HG02610 (cell line): ENCODE measurements at regions not wholly inside any gene's neighbourhood (a gene's known extent, or its start where the extent isn't known, plus 50 kb on each side); places are given as distances from the start of the nearest gene placed in this dataset.
"Not testable (repeated sequence)": the region's sequence is repeated elsewhere in the genome, so short reads cannot be mapped to it uniquely, and the experiment has no call there.

ENCODE experiments used
- ATAC-seq: cut with Tn5 transposase; IDR thresholded peaks from one replicate; pipeline ENCODE4 v1.9.1; 2021; ENCODE audit warnings: mild to moderate bottlenecking, moderate library complexity; ENCODE audit not compliant: unreplicated experiment

DNA sequence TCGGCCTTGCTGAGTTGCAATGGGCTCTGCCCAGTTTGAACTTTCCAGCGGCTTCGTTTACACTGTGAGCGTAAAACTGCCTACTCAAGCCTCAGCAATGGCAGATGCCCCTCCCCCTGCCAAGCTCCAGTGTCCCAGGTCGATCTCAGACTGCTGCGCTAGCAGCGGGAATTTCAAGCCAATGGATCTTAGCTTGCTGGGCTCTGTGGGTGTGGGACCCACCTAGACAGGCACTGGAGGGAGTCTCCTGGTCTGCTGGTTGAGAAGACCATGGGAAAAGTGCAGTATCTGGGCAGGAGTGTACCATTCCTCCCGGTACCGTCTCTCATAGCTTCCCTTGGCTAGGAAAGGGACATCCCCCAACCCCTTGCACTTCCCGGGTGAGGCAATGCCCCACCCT lies 88.2 kb downstream of the KLHL28 start:
- no peak for ATAC-seq

- no peak for ATAC-seq
These were observed 95.0 kb downstream of the KLHL28 start for GRCh38 chr14:44866770-44867169.

DNA sequence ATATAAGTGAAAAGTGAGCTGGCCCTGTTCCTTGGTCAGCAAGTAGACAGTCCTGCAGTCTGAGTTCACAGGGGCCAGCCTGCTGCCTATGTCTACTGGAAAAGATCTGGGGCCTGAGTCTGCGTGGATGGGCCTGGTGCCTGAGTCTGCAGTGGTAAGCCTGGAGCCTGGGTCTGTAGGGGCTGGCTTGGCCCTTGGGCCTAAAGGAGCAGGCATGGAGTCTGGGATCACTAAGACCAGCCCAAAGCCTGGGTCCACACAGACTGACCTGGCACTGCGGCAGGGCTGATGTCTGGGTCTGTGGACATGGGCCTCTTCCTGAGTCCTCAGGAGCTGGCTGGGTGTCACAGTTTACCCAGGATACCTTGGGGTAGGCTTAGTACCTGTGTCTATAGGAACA lies 95.4 kb downstream of the KLHL28 start:
- no peak for ATAC-seq

DNA sequence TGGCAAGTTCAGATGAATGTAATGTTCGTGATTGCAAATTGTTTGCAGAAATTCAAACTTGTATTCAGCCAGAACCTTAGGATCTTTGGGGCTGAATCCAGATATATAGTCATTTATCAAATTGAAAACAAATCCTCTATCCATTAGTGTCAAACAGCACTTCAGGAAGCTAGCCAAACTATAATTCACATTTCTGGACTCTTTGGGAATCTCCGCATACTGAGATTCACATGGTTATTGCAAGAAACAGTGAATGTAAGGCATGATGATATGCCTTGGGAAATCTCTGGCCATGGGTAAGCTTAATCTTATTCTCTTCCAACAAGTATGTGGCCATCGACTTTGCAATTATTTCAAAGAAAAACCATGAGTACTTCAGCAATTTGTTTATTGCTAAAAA lies 98.5 kb downstream of the KLHL28 start:
- no peak for ATAC-seq

DNA sequence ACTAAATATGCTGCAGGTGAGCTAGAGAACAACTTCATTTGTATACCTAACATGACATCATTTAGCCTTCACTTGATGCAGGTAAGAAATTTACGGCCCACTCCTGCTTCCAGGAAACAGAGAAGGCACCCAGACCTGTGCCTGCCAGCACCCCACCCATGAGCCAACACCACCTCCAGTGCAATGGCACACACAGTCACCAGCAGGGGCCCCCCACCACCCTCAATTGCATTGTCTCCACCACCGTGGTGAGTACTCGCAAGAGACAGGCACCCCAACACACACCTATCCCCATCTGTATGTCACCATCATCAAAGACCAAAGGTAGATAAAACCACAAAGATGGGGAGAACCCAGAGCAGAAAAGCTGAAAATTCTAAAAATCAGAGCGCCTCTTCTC lies 107.6 kb downstream of the KLHL28 start:
- ATAC-seq = no peak

DNA sequence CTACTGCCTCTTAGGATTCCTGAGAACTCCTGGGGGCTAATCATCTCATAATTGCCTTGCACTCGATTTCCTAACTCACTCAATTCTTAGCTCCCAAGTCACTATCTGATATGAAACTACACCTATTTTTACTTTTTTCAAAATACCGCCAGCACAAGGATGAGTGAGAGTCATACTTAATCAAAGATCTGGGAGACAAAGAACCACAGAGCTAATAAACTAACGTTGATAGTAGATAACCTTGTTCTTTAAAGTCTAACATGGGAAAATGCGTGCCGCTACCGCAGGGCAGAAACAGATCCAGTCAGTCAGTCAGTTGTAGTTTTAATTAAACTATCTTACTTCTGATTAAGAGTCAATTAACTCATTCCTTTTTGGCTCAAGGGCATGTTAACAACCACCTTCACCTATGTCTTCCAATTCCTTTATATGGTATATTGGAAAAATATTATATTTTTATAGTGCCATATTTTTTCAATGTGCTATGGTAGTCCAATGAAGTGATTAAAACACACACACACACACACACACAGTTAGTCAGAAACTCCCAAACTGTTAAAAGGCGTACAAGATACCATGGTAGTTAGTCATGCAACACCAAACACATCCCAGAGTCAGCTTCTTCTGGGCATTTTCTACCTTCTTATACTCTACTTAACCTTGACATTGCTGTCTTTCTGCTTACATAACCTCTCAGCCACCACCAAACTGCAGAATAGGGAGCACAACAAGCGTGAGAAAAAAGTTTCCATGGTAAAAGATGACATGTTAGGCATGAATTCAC lies 114.0 kb downstream of the KLHL28 start:
- no peak for ATAC-seq

DNA sequence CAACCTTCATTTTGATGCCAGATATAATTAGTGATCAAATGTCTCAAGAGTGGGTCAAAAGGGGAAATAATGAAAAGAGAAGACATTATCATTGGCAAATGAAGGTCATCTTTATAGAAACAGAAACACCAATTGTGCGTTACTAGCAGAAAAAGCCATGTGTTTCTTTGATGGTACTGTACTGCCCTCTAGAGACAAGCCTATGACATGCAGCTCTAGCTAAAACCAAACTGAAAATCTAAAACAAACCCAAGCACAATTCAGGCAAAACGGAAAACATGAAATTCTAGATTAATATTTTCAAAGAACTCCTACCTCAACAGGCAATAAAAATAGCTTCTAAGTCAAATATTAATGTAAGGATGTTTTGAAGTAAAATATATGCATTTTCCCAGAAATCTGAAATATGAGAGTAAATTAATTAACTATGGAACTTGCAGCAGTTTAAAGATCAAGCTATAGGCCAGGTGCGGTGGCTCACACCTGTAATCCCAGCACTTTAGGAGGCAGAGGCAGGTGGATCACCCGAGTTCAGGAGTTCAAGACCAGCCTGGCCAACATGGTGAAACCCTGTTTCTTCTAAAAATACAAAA lies 115.4 kb downstream of the KLHL28 start:
- peak; percentile 62 for ATAC-seq

- ATAC-seq = not testable (repeated sequence)
These were observed 125.8 kb downstream of the KLHL28 start for GRCh38 chr14:44835928-44836327.

- ATAC-seq = no peak
These were observed 128.2 kb downstream of the KLHL28 start for GRCh38 chr14:44833376-44834060.

DNA sequence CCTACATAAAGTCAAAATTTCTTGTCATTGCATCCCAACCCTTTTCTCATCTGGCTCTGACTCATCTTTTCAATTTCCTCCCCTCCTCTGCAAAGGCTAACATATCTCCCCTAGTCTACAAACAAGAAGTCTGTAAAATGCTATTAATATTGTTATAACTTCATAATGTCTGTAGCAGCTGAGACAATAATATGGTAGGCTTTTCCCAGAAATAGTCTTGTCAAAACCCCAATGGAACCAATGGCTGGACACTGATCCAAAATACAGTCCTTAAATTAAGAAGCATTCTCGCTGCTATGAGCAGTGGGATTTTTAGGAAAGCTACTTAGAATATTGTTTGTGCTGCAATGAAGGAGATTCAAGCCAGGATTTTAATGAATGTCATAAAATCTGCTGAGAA lies 131.4 kb downstream of the KLHL28 start:
- ATAC-seq = no peak

DNA sequence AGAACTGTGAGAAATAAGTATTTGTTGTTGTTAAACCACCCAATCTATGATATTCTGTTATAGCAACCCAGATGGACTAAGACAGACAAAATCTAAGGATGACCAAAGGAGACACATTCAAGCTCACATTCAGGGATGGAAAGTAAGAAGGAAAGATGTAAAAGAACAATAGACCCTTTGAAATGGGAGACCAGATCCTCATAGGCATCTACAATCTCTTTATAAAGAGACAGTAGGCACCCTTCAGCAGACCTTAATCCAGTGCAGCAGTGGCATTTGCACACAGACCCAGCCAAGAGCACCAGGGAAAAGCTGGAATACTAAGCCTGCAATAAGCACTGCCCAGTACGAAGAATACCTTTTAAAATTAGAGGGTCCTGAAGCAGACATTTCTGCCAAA lies 132.7 kb downstream of the KLHL28 start:
- ATAC-seq = no peak

DNA sequence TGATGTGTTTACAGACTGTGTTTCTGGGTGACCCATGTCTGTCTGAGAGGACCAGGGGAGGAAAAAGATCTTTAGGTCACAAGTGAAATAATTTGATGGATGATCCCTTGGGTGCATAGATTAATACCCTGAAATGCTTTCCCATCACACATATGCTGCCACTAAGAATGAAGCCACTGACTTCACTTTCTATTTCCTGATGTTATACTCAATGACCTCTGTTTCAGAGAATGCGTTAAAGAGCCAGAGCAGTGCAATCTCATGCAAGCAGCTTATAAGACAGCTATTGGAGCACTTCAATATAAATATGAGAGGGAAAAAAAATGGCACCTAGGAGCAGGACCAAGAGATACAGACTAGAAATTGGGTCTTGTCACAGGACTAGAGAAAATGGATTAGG lies 133.7 kb downstream of the KLHL28 start:
- no peak for ATAC-seq

- no peak for ATAC-seq
These were observed 141.3 kb downstream of the KLHL28 start for GRCh38 chr14:44820230-44820964.

DNA sequence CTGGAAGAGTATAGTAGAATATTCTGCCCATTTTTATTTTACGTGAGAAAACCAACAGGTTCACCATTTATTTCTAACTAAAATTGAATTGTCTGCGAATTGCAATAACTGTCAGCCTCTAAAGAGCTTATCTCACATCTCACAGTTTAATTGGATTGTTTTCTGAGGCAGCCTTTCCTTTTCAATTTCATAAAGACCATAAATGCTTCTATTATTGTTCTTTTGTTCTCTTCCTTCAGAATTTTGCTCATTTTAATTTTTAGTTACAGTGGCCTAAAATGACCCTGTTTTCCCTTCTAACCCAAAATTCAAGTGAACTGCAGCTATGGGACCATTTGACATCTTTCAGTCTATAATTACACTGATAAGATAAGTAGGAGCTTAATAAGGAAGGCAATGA lies 147.6 kb downstream of the KLHL28 start:
- no peak for ATAC-seq

DNA sequence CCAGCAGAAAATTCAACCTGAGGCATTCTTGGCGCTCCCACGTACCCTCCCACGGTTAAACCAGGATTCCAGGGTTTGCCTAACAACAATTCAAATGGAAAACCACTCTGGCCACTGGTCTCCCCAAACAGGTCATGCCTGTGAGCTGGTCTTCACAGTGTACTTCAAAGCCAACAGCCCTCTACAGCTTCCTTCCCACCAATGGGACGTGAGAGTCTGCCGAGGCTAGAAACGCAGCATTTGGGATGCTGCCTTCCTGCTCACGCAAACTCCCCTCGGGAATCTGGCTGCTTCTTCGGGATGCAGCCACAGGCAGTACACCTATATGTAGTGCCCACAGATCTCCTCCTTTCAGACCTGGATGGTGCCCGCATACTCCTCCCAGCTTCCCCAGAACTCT lies 149.1 kb downstream of the KLHL28 start:
- no peak for ATAC-seq

DNA sequence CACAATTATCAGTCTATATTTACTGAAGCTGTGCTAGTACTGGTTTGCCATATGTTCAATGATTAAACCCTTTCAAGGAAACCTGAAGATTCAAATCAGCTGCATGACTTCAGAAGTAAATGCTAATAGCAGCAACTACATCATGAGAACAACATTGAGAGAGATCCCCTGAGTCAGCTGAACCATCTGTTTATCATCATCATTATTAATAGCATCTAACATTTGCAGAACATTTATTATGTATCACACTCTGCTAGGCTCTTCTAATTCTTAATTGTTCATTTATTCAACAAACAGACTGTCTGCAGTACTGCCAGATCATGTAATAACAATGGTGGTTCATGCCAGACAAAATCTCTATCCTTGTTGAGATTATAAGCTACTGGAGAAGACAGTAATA lies 157.4 kb downstream of the KLHL28 start:
- ATAC-seq = no peak

GRCh38 chr14:44803239-44803905 lies 158.4 kb downstream of the KLHL28 start:
- peak; percentile 68 for ATAC-seq

DNA sequence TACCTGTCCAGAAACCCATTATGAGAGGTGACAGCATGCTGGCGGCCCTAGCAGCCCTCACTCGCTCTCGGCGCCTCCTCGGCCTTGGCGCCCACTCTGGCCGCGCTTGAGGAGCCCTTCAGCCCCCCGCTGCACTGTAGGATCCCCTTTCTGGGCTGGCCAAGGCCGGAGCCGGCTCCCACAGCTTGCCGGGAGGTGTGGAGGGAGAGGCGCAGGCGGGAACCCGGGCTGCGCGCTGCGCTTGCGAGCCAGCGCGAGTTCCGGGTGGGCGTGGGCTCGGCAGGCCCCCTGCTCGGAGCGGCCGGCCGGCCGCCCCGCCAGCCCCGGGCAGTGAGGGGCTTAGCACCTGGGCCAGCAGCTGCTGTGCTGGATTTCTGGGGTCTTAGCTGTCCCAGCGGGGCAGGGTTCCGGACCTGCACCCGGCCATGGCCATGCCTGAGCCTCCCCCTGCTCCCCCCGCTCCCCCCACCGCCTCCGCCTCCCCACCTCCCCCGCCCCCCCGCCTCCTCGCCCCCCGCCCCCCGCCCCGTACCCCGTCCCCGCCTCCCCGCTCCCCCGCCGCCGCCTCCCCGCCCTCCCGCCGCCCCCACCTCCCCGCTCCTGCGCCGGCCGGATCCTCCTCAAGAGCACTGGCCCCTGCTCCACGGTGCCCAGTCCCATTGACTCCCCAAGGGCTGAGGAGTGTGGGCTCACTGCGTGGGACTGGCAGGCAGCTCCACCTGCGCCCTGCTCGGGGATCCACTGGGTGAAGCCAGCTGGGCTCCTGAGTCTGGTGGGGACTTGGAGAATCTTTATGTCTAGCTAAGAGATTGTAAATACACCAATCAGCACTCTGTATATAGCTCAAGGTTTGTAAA lies 163.1 kb downstream of the KLHL28 start:
- ATAC-seq = no peak

DNA sequence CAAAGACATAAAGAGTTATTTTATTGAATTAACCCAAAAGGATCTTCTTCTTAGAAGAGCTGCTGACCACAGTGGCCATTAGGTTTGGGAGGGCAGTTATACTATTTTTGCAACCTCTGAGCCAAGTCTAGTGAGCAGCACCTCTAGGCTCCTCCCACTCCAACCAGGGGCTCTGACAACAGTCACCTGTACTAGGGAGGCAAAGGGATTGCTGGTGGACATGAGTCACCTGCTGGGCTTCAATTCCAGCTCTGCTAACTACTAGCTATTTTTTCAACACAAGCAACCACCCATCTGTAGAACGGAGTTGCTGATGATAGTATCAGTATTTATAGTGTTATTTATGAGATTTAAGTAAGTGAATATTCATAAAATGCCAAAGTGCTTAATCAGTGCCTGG lies 166.0 kb downstream of the KLHL28 start:
- ATAC-seq = no peak

GRCh38 chr14:44791730-44792129 lies 170.0 kb downstream of the KLHL28 start:
- ATAC-seq = no peak
